Thyroid gland (tissue), 4 donors: ENCODE measurements at regions not wholly inside any gene's neighbourhood (a gene's known extent, or its start where the extent isn't known, plus 50 kb on each side); places are given as distances from the start of the nearest gene placed in this dataset.

Source experiments
- POLR2A ChIP-seq, 2 donors: fragments of 450-650 bp; IDR thresholded peaks; one replicate each; pipeline ENCODE4 v1.6.1; 2017; ENCODE audit warnings: antibody characterized with exemption in 2 of 2, mild to moderate bottlenecking in 2 of 2, moderate library complexity in 1 of 2
- TF ChIP-seq, protein P1 (sequence below), 6 experiments: fragments of 200-600 bp in 3 of 6; fragments of 450-650 bp in 3 of 6; sonication (generic) in 3 of 6; IDR thresholded peaks; one replicate each; pipeline ENCODE4 v1.5.1; 2016 to 2019; ENCODE audit warnings: antibody characterized with exemption in 6 of 6, mild to moderate bottlenecking in 2 of 6, inconsistent platforms in 1 of 6, moderate library complexity in 1 of 6

DNA sequence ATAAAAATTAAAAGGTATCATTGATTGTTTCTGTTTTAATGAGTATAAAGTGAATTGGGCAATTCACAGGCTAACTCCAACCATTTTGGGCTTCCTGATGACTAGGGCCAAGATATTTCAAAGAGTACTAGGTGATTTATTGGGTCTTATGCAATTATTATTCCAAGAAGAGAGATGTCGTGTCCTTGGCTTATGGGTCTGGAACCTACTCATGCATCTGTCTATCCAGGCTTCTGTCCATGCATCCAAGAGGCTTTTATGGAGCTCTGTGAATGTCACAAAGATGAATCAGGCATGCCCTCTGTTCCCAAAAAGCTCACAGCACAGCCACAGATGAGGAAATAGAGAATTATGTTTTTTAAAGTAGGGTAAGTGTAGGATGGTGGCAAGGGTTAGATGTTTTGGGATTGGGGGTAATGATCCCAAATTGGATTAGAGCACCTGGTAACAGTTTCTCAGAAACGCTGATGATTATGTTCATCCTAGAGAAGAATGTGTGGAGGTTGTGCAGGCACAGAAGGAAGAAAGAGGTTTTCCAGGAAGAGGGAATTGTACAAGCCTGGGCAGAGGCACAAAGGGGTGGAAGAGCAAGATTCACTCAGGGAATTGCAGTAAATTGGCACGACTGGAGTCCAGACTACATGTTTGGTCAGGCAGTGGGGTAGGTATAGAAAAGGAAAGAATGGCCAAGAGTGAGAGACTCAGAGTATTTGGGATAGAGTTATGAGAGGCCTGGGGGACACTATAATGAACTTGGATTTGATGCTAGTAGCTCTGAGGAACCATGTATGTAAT lies 83.0 kb upstream of the TNC start:
- TF ChIP-seq, protein P1, sequence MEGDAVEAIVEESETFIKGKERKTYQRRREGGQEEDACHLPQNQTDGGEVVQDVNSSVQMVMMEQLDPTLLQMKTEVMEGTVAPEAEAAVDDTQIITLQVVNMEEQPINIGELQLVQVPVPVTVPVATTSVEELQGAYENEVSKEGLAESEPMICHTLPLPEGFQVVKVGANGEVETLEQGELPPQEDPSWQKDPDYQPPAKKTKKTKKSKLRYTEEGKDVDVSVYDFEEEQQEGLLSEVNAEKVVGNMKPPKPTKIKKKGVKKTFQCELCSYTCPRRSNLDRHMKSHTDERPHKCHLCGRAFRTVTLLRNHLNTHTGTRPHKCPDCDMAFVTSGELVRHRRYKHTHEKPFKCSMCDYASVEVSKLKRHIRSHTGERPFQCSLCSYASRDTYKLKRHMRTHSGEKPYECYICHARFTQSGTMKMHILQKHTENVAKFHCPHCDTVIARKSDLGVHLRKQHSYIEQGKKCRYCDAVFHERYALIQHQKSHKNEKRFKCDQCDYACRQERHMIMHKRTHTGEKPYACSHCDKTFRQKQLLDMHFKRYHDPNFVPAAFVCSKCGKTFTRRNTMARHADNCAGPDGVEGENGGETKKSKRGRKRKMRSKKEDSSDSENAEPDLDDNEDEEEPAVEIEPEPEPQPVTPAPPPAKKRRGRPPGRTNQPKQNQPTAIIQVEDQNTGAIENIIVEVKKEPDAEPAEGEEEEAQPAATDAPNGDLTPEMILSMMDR (IDR thresholded peaks at IDR 0.05), result no peak
- TF ChIP-seq POLR2A (IDR thresholded peaks at IDR 0.05), result no peak
